T47D (cell line): ENCODE measurements at regions not wholly inside any gene's neighbourhood (a gene's known extent, or its start where the extent isn't known, plus 50 kb on each side); places are given as distances from the start of the nearest gene placed in this dataset.

Source experiments
- DNase-seq, 2 experiments: peaks; one replicate each; pipeline versions ENCODE4 v3.0.0 to v3.0.0-alpha.2; 2011 to 2012; ENCODE audit warnings: low read depth in 1 of 2, low spot score in 1 of 2
- JUND ChIP-seq: IDR thresholded peaks from 2 replicates; pipeline ENCODE4 v1.6.1; 2012; ENCODE audit warnings: low read depth
- in situ Hi-C: cut with HindIII; loops from 2 replicates; pipeline ENCODE4 v1.10.0; 2016; ENCODE audit warnings: low sequenced_read_pairs, low pct_unique_long_range_greater_than_20kb

DNA sequence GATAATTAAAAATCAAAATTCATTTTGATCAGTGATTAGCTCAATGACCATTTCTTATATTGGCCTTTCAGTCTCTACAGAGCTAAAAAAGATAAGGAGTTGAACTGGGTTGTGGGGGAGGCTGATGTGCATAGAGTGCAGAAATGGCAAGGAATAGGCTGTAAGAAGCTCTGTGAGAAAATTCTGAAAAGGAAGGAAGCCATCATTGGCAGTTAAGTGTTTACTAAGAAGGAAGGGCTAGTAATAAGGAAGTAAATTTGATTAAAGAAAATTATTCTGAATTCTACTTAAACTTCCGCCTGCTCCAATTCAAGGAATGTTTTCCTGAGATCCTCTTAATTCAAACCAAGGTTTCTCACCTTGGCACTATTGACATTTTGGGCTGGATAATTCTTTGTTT lies 187.5 kb downstream of the MZT1 start:
- TF ChIP-seq JUND, result no peak
- in situ Hi-C loops, result no loop called here
- no peak for DNase-seq

DNA sequence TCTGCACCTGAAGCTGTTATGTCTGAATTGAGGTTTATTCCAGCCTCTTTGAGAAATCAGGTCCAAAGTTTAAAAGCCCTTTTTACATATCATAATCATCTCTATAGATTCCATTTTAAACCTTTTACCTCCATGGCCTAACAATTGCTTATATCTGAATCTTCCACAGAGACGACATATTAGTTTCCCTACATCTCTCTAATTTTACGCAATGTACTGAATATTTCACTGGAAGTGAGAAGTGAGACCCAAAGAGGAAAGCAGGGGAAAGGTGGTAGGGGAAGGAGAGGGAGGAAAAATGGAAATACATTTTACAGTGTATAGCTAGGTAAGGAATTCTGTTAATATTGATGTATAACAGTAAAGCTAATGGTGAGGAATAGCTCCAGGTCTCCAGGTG lies 189.6 kb downstream of the MZT1 start:
- in situ Hi-C loops, result no loop called here
- no peak for TF ChIP-seq JUND
- DNase-seq, result no peak

DNA sequence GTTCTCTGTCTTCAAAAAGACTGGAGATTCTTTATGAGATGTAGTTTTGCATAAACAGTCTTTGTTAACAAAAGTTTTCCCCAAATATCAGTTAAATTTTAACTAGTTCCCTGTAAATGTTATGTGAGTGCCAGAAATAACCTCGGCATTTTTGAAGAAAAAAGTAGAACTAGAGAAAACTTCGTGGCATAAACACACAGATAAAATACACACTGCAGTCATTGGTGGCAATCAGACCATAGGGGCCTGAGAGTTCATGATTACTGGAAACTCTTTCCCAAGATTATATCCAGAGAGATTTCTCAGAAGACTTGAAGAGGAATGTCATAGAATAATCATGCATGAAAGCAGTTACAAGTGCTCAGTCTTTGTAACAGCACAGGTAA lies 190.0 kb downstream of the MZT1 start:
- no peak for DNase-seq
- TF ChIP-seq JUND, result no peak
- in situ Hi-C loops, result no loop called here

DNA sequence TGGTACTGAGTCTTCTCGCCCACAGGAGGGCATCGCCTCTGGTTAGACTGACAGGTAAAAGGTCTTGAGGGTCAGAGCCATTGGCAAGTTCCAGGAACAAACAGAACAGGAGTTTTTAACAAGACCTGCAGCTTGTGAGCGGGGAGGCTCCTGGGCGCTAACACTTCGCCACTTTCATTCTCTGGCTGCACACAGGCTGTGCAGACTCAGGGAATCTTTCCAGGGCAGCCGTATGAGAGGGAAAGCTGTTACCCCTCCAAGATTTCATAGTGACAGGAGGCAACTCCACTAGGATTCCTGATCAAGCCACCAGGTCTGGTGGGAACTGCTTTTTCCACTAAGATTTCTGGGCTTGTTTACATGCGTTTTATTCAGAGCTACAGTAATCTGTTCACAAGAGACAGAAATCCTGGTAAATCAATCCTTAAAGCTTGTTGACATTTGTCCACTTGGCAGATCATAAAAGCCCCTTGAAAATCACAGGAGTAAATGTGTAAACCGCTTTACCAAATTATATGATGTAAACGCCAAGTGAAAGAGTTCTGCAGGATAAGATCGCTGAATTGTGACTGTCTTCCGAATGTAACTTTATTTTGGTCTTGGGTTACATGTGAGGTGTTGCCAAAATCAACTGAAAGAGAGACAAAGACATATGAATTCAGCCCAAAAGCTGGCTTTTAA lies 190.6 kb downstream of the MZT1 start:
- no peak for DNase-seq
- in situ Hi-C loops, result no loop called here
- no peak for TF ChIP-seq JUND

DNA sequence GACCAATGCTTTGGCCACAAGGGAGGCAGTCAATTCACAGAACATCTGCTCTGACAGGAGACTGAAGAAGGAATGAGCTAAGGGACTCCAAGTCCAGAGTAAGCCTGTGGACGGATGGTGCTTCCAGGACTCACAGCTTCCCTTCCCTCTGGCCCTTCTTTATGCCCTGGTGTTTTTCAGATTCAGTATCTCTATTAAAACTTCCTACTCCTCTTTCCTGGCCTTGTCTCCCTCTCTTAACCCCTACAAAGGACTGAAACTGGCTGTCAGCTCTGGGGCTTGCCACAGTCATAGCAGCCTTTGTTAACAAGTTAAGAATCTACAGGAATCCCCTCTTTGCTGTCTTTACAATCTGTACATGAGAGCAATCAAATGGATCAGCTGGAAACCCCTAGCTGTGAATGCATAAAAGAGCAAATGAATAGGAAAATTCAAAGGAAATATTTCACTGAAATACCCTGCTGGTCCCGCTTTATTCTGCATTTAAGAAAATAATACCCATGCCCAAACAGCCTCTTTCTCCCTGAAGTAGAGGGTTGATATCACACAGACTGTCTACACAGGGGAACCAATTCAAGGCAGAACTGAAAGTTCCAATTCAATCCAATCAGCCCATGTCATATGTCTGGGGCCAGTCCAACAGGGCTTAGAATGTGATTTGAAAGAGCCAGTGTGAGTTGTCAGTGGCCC lies 192.3 kb downstream of the MZT1 start:
- in situ Hi-C loops, result no loop called here
- no peak for DNase-seq
- TF ChIP-seq JUND, result no peak

DNA sequence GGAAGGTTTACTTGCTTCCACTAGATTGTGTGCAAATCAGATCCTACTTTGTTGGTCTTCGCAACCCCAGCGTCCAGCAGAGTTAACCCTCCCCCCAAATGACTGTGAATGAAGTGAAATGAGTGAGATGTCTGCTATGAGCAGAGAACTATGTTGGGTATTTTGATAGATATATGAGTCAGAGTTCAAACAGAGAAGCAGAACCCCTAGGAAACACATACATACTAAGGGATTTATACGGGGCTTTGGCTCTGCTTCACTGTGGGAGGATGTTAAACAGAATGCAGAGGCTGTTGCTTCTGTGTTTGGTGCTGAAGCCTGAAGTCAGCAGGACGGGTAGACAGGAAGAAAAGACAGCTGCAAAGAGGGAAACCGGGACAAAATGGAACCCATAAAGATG lies 197.0 kb downstream of the MZT1 start:
- no peak for DNase-seq
- in situ Hi-C loops, result no loop called here
- TF ChIP-seq JUND, result no peak

DNA sequence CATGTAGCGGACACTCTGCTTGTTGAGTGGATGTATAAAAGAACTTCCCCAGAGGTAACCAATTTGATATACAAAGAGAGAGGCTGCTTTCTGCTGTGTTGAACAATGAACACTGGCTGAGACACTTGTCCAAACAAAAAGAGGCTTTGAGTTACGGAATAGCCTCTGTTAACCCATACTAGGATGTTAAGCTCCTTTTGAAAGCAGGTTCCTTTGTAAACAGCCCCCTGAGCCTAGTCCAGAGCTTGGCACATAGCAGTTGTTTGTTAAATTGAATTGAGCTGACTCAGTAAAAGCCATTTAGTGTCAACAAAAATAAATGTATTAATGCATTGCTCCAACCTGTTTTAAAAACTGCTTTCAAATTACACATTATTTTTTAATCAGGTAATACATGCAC lies 200.1 kb downstream of the MZT1 start:
- no peak for TF ChIP-seq JUND
- in situ Hi-C loops, result no loop called here
- DNase-seq, result no peak

DNA sequence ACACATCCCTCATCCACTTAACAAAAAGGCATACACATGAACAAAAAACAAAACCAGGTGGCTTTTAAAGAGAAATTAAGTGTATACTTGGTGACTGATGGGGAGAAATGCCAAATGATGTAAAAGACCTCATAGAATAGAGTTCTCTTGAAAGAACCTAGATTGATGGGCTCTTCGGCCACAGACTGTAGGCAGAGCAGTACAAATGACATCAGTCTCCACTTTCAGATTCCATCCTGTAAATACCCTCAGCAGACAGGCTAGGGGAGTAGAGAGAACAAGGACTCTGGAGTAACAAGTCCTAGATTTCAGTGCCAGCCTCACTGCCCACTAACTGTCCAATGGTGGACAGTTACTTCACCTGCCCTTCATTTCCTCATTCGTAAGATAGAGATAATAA lies 203.8 kb downstream of the MZT1 start:
- TF ChIP-seq JUND, result no peak
- no peak for DNase-seq
- in situ Hi-C loops, result no loop called here

DNA sequence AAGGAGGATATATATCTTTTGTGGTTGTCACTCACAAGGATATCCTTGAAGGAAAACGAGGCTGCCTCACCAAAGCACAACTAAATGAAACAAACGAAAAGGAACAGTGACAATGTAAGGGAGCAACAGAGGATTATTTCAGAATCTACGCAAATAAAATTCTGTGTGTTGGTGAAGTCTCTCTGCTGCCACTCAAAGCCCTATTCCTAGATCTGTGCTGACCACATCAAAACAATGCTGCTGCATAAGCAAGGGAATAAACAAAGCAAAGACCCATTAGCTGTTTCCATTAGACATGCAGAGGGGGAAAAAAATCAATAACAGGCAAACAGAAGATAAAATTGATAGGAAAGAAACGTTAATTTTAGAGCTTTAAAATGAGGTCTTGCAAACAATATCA lies 204.4 kb downstream of the MZT1 start:
- DNase-seq, result no peak
- in situ Hi-C loops, result no loop called here
- TF ChIP-seq JUND, result no peak

DNA sequence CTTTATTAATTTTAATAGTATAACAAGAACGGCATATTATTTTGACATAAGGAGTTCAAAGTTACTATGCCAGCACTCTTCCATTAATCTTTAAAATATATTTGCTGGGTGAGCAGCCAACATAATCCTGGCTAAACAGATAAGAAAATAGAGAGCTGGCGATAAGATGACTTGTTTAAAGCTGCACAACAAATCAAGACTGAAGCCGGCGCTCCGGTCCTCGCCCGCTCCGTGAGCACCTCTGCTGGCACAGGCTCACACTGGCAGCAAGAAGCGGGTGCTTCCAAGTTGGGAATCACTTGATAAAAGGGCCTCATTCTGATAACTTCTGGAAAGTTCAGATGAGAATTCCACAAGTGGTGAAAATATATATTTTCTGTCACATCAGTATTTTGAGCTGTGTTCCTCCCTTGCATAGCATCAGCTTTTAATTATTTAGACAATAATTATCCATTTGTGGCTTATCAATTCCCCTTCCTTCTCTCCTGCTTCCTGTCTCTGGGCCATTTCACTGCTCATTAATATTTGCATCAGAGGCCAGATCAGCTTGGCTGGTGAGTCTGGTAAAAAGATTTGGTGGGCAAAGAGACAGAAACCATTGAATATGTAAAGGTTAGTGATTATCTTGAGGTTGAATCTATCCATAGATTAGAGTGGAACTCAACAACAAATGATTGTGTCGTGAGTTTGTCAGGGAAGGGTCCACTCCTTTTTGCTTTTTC lies 205.3 kb downstream of the MZT1 start:
- TF ChIP-seq JUND, result no peak
- in situ Hi-C loops, result no loop called here
- no peak for DNase-seq

DNA sequence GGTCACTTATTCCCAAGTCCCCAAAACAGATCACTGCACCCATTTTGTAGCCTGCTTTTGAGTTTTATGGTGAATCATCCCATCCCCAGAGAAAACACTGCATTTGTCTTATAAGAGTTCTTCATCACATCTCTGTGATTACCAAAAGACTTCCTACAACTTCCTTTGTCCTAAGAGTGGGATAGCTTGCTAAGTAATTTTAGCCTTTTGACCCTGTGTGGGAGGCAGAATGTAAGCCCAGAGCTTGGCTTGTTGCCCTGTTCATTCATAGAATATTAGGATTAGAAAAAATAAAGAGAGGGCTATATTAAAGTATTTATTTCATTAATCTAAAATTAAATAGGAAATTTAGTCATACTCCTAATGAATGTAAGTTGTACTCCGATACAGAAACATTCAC lies 213.3 kb downstream of the MZT1 start:
- TF ChIP-seq JUND, result no peak
- no peak for DNase-seq
- in situ Hi-C loops, result no loop called here

DNA sequence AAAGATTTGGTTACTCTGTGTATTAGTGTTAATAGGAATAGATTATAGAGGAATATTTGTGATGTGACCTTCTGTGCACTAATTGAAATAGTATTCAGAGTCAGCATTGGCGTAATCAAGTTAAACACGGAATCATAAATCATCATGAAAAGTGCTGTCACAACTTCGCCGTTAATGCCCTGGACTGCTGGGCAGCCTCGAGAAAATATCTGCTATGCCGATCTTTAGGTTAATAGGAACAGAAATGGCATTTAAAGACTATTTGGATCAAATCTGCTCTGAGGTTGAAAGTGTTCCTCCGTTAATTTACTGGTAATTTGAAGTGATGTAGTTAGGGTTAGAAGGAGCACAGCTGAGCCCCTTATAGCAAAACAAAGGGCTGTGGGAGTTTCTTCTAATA lies 219.0 kb downstream of the MZT1 start:
- in situ Hi-C loops, result no loop called here
- TF ChIP-seq JUND, result no peak

More for the DNA sequence above, 219.0 kb downstream of the MZT1 start:
- no peak for DNase-seq
